WTC11 (cell line): ENCODE measurements at regions not wholly inside any gene's neighbourhood (a gene's known extent, or its start where the extent isn't known, plus 50 kb on each side); places are given as distances from the start of the nearest gene placed in this dataset.

Experiments
- FOXP1 ChIP-seq: sonication (generic); formaldehyde crosslinking; IDR thresholded peaks from 2 replicates; pipeline ENCODE4 v1.8.0; 2022; ENCODE audit warnings: missing genetic modification reagents, mild to moderate bottlenecking, moderate library complexity, borderline replicate concordance
- NR1H2 ChIP-seq: sonication (generic); formaldehyde crosslinking; IDR thresholded peaks from 2 replicates; pipeline ENCODE4 v1.9.0; 2021; ENCODE audit warnings: mild to moderate bottlenecking, moderate library complexity, missing genetic modification reagents
- SMAD4 ChIP-seq: sonication (generic); formaldehyde crosslinking; IDR thresholded peaks from 2 replicates; pipeline ENCODE4 v1.8.0; 2022; ENCODE audit warnings: mild to moderate bottlenecking, missing genetic modification reagents
- ZNF263 ChIP-seq: sonication (generic); formaldehyde crosslinking; IDR thresholded peaks from 2 replicates; pipeline ENCODE4 v1.8.1; 2022; ENCODE audit warnings: low read depth, mild to moderate bottlenecking, moderate library complexity, missing genetic modification reagents
- TF ChIP-seq, protein P1 (sequence below): sonication (generic); formaldehyde crosslinking; IDR thresholded peaks from 2 replicates; pipeline ENCODE4 v1.8.1; 2023; ENCODE audit warnings: mild to moderate bottlenecking, missing genetic modification reagents, moderate library complexity
- TF ChIP-seq, protein P2 (sequence below): sonication (generic); formaldehyde crosslinking; conservative IDR thresholded peaks from 2 replicates; pipeline ENCODE4 v1.8.1; 2022; ENCODE audit warnings: mild to moderate bottlenecking, missing genetic modification reagents
- TF ChIP-seq, protein P3 (sequence below): fragments of 200-600 bp; IDR thresholded peaks from 2 replicates; pipeline ENCODE4 v1.8.0; 2022; ENCODE audit warnings: antibody characterized with exemption
- TF ChIP-seq, protein P4 (sequence below): sonication (generic); formaldehyde crosslinking; IDR thresholded peaks from 2 replicates; pipeline ENCODE4 v1.8.0; 2022; ENCODE audit warnings: mild to moderate bottlenecking, missing genetic modification reagents

DNA sequence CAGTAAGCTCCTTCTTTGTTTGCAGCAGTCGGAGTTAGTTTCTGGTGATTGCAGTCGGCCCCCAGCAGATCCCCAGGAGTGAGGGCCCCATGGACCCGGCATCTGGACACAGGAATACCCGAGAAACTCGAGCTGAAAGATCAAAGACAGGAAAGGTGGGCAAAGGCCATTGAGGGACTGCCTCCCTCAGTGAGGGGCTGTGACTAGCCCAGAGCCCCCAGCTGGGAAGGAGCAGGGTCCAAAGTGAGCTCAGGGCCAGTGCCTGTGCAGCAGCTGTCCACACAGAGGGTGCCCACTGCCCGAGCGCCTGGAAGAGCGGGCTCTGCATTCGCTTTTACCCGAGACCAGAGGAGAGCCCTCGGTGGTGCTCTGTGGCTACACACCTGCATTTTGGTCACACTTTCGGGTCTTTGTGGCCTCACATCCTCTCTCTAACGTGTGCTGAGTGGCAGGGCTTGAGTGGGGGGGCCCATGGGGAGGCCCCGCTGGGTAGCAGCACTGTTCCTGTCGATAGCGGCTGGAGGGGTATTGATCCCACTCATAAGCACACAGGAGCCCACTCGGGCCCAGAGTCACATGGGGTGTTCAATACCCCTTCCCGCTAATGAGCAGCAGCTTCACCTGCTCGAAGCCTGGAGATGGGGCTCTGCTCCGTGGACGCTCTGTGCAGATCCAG, 532.9 kb downstream of the TBC1D22A start:
- TF ChIP-seq, protein P1, sequence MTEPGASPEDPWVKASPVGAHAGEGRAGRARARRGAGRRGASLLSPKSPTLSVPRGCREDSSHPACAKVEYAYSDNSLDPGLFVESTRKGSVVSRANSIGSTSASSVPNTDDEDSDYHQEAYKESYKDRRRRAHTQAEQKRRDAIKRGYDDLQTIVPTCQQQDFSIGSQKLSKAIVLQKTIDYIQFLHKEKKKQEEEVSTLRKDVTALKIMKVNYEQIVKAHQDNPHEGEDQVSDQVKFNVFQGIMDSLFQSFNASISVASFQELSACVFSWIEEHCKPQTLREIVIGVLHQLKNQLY (CRISPR knock-in tag): no peak
- TF ChIP-seq, protein P2, sequence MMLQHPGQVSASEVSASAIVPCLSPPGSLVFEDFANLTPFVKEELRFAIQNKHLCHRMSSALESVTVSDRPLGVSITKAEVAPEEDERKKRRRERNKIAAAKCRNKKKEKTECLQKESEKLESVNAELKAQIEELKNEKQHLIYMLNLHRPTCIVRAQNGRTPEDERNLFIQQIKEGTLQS (CRISPR knock-in tag): no peak
- no peak for TF ChIP-seq NR1H2 (CRISPR knock-in tag)
- TF ChIP-seq, protein P3, sequence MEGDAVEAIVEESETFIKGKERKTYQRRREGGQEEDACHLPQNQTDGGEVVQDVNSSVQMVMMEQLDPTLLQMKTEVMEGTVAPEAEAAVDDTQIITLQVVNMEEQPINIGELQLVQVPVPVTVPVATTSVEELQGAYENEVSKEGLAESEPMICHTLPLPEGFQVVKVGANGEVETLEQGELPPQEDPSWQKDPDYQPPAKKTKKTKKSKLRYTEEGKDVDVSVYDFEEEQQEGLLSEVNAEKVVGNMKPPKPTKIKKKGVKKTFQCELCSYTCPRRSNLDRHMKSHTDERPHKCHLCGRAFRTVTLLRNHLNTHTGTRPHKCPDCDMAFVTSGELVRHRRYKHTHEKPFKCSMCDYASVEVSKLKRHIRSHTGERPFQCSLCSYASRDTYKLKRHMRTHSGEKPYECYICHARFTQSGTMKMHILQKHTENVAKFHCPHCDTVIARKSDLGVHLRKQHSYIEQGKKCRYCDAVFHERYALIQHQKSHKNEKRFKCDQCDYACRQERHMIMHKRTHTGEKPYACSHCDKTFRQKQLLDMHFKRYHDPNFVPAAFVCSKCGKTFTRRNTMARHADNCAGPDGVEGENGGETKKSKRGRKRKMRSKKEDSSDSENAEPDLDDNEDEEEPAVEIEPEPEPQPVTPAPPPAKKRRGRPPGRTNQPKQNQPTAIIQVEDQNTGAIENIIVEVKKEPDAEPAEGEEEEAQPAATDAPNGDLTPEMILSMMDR: no peak
- no peak for TF ChIP-seq SMAD4 (CRISPR knock-in tag)
- TF ChIP-seq, protein P4, sequence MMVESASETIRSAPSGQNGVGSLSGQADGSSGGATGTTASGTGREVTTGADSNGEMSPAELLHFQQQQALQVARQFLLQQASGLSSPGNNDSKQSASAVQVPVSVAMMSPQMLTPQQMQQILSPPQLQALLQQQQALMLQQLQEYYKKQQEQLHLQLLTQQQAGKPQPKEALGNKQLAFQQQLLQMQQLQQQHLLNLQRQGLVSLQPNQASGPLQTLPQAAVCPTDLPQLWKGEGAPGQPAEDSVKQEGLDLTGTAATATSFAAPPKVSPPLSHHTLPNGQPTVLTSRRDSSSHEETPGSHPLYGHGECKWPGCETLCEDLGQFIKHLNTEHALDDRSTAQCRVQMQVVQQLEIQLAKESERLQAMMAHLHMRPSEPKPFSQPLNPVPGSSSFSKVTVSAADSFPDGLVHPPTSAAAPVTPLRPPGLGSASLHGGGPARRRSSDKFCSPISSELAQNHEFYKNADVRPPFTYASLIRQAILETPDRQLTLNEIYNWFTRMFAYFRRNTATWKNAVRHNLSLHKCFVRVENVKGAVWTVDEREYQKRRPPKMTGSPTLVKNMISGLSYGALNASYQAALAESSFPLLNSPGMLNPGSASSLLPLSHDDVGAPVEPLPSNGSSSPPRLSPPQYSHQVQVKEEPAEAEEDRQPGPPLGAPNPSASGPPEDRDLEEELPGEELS (CRISPR knock-in tag): no peak
- no peak for TF ChIP-seq ZNF263 (CRISPR knock-in tag)
- no peak for TF ChIP-seq FOXP1 (CRISPR knock-in tag)
